NCI-H69 (cell line): ENCODE measurements at regions not wholly inside any gene's neighbourhood (a gene's known extent, or its start where the extent isn't known, plus 50 kb on each side); places are given as distances from the start of the nearest gene placed in this dataset.
A peak's percentile ranks its signal among the peaks of the same experiment; 100 is the strongest.

Source experiments
- DNase-seq: peaks from one replicate; lab custom pipeline; 2025; lab: John Stamatoyannopoulos, UW

DNA sequence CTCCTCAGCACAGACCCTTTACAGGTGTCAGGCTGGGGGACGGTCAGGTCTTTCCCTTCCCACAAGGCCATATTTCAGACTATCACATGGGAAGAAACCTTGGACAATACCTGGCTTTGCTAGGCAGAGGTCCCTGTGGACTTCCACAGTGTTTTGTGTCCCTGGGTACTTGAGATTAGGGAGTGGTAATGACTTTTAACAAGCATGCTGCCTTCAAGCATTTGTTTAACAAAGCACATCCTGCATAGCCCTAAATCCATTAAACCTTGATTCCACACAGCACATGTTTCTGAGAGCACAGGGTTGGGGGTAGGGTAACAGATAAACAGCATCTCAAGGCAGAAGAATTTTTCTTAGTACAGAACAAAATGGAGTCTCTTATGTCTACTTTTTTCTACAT, 451.2 kb downstream of the PLOD2 start:
- peak; percentile 1 for DNase-seq

DNA sequence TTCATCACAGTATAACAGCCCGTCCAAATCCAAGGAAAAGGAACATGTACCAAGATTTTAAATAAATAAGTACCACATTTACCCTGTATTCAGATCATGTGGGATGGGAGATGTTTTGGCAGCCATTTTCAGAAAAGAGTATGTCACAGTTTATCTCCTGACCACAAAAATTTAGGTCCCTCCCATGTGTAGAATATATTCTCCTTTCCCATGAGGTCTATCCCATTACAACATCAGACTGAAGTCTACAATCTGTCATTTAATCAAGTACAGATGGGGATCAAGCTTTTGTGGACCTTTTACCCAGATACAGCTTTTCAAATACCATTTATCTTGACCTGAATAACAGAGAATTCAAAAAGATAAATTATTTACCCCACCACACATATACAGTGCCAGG, 444.5 kb downstream of the PLOD2 start:
- DNase-seq = no peak

DNA sequence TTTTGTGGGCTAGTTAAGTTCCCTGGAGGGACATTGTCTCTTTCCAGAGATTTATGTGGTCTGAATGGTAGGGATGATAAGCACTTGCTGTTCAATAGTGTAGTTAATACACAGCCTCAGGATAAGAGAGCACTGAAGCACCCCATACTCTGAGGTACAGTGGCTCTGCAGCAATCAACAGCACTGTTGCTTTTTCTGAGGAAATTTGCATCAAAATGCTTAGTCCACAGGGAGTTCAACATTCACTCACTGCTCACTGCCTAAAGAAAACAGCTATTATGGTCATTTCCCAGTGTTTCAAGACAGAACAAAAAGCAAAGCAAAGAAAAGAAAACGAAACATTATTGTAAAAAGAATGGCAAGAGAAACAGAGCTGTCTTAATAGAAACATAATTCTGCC, 441.9 kb downstream of the PLOD2 start:
- DNase-seq = peak; percentile 52

DNA sequence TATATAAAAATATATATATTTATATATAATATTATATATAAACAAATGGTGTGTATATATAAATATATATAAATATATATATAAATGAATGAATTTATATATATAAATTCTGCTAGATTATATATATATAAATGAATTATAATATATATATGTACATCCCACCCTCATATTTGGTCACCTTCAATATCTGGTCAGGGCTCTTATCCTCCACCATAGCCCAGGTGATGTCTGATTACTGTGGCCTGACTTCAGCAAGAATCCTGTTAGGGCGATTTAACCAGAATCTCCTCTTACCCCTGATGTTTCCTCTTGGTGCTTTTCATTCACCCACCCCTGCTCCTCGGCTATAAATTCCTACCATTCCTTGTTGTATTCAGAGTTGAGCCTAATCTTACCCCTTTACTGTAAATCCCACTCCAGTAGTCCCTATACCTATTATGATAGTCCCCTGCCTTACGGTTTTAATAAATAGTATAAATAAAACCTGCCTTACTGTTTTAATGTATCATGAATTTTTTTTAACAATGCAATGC, 439.6 kb downstream of the PLOD2 start:
- DNase-seq = peak; percentile 0

DNA sequence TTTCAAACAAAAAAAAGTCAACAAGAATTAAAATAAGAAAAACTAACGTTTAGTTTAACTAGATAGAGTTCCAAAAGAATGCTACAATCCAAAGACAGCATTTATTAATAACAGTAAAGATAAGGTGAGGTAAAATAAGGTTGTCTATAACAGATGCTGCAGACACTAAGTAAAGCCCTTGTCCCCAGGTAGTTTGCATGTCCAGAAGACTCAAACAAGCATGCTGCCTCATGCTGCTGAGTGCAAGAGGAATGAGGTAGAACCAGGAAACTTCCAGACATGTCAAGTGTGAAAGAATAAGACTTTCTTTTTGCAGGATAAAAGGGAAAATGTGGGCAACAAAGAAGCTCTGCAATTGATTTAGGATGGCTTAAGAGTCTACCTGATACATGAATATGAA, 439.2 kb downstream of the PLOD2 start:
- no peak for DNase-seq

DNA sequence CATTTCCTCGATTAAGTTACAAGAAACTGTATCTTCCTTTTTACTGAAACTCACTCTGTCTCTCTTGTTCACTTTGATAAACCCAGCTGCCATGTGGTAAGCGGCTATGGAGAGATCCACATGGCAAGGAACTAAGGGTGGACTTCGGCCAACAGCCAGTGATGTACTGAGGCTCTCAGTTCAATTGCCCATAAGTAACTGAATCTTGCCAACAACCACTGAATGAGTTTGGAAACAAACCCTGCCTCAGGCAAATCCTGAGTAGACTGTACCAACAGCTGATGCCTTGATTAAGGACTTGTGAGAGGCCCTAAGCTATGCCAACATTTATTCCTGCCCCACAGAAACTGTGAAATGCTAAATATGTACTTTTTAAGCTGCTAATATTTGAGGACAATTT, 433.5 kb downstream of the PLOD2 start:
- DNase-seq = no peak

DNA sequence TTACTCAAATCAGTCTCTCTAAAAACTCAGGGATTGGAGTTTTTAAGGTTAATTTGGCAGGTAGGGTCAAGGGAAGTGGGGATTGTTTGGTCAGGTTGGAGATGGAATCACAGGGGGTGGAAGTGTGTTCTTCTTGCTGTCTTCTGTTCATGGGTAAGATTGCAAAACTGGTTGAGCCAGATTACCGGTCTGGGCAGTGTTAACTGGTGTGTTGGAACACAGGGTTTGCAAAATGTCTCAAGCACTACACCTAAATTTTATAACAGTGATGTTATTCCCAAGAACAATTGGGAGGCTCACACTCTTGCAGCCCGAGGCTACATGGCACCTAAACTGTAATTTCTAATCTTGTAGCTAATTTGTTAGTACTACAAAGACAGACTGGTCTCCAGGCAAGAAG, 425.4 kb downstream of the PLOD2 start:
- DNase-seq = no peak

DNA sequence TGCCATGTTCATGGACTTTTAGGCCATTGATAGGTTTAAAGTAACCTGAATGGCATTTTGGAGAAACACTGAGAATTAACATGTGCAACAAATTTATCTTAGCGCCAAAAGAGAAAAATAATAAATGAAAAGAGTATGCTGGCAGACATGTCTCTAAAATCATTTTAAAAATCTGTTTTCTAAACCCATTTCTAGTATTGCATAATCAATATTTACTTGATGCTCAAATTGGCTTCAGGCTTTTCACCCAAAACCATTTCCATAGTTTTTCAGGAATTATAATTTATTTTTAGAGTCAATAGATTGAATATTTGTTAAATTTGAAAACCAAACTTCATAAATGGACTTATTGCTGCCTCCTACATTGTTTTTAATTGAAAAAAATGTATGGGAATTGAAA, 423.0 kb downstream of the PLOD2 start:
- no peak for DNase-seq

DNA sequence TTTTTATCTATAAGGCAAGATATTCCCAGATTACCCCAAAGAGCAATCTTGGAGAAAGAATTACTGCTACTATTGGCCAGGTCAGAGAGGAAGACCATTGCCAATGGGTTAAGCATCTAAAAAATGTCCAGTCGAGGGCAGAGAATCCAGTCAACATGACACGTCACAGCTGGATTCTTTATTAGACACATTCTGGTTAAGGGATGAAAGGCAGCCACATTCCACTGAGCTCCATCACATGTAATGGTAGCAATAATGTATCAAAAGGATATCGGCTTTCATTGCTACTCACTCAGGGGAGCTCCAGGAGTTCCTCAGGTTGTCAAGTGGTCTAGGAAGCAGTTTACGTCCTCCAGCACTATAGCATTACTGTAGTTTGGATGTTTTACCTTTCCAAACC, 421.1 kb downstream of the PLOD2 start:
- DNase-seq = no peak

DNA sequence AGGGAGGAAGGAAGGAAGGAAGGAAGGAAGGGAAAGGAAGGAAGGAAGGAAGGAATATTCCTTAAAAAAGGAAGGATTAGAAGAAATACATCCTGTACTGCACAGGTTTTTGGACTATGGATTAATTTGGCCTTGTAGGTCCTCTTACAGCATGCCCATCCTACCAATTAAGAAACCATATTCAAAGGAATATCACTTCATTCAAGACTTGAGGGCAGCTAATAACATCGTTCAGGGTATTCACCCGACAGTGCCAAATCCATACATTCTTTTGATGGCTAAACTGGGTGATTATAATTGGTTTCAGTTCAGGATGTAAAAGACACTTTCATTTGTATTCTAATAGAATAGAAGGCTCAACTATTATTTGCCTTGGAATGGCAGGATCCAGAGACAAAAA, 410.3 kb downstream of the PLOD2 start:
- no peak for DNase-seq

DNA sequence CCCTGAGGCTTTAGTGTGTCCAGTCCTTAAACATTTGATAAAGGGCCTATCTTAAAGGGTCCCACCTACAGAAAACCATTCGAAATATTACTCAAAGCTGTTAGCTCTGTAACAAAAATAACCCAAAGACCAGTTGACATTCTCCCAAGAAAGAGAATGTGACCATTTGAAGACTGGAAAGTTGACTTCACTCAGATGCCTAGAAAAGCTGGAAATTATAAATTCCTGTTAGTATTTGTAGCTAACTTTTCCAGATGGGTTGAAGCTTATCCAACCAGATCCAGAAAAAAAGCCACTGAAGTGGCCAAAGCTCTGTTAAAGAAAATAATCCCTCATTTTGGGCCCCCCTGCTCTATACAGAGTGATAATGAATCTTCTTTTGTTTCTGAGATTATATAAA, 408.4 kb downstream of the PLOD2 start:
- DNase-seq = no peak

DNA sequence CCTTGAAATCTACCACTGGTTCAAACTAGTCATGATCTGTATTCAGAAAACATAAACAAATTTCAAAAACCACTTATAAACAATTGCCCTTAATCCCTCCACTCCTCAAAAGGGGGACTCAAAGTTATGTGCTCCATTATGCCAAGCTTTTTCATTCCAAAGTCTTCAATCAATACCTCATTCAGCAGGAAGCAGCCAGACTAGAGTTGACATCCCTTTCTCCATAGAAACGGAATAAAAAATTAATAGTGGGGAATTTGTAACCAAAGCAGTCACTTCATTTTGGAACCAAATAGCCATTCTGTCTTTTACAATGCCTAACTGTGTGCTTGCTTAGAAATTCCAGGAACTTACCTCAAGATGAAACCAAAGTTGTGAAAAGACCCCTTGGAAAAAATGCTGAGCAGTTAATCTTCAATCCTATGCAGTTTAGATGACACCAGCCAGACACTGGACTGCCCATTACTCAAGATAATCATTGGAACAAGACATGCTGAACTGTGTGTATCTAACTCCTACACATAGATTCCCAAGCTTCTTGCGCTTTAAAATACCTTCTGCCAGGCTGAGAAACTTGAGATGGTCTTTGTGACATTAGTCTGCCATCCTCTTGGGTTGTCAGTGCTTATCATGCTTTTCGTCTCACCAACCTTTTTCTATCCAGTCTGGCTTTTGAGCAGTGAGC, 406.2 kb downstream of the PLOD2 start:
- no peak for DNase-seq

DNA sequence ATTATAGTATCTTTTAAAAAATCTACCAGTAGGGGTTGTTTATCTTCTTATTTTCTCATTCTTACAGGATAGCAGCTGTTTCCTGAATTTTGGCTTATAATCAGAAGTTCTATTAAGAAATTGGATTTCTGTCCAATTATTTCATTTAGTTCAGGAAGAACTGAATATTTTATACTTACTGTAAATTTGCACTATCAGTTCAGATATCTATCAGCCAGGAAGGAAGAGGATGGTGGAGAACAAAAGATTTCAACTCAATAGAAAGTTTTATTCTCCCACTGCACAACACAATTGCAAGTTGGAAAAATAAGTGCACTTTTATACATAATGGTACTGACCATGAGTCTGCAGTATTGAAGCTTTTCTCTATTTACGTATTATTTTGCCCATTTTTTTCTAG, 400.9 kb downstream of the PLOD2 start:
- DNase-seq = no peak

DNA sequence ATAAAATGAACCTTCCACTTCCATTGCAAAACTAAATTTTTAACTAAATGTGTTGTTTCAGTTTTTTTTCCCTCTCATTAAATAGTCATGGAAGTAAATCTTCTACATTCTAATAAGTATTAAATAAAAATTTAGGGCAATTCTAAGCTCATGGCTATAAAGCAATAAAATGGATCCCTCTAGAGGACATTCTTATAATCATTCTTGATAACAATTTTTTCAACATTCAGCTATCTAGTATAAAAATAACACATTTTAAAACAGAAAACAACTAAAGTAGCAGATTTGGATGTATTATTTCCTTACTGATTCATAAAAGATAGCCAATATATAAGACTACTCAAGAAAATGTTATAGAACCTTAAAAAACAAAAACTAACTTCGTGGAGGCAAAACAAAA, 393.1 kb downstream of the PLOD2 start:
- DNase-seq = no peak

DNA sequence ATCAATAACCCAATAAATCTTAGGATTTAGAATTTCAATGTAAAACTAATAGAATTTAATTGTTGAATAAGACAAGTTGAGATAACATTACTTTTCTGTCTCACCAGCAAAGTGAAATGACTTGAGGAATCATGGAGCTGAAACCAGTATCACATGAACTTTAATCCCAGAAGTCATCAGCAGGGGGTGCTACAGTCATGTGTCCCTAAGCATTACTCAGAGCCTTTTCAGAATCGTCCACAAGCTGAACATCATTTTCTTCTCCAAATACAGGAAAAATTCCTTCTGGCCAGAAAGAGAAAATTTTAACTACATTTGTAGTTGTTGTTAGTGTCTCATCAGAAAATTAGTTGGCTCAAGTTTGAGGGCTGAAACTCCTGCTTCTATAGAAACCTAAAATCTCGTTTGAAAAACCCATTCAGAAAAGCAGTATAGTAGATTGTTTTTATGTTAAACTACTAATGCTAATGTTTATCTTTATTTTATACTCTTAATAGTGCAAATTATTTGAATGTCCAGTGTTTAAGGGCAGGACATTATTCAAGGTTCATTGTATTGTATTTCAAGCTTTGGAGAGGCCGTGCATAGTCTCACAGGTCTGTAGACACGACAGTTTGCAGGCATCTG, 384.1 kb downstream of the PLOD2 start:
- DNase-seq = peak; percentile 55

DNA sequence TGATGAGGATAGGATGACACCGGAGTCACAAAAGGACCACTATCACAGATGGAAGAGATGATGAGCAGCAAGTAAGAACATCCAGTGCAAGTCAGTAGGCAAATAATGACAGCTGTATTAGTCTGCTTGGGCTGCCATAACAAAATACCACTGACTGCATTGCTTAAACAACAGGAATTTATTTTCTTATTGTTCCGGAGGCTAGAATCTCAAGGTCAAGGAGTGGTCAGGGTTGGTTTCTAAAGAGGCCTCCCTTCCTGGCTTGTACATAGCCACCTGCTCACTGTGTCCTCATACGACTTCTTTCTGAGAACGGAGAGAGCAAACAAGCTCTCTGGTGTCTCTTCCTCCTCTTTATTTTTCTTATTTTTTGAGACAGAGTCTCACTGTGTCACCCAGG, 380.7 kb downstream of the PLOD2 start:
- DNase-seq = no peak

DNA sequence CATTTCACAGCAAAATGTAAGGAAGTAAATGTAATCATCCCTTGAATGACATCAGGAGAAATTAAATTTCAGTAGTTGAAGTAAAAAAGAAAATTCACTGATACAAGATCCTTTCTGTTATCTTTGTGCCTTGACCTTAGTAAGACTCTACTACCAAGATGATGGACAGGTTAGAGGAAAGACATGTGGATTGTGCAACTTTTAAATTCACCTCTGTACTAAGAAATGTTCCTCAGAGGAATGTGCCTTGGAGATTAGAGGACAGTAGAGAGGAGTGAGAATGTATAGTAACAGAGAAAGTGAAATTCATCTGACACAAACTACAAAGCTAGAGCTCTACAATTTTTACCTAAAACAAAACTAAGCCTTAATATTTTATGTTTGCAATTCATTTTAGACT, 375.3 kb downstream of the PLOD2 start:
- no peak for DNase-seq

DNA sequence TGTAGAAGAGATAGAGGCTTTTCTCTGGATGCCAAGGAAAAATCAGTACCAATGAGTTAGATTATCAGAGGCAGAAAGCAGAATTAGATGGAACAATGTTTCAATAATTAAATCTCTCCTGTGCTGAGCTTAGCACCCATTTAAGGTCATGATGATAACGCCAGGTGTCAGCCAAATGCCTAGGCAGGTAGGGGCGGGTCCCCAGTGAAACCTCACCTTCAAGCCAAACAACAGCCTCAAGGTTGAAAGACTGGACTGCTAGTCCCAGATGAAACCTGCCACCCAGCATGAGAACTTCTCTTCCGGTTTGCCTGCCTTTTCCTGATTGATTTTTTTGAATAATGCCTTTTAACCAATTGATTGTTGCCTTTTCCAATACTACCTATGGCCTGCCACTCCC, 363.0 kb downstream of the PLOD2 start:
- DNase-seq = peak; percentile 29

DNA sequence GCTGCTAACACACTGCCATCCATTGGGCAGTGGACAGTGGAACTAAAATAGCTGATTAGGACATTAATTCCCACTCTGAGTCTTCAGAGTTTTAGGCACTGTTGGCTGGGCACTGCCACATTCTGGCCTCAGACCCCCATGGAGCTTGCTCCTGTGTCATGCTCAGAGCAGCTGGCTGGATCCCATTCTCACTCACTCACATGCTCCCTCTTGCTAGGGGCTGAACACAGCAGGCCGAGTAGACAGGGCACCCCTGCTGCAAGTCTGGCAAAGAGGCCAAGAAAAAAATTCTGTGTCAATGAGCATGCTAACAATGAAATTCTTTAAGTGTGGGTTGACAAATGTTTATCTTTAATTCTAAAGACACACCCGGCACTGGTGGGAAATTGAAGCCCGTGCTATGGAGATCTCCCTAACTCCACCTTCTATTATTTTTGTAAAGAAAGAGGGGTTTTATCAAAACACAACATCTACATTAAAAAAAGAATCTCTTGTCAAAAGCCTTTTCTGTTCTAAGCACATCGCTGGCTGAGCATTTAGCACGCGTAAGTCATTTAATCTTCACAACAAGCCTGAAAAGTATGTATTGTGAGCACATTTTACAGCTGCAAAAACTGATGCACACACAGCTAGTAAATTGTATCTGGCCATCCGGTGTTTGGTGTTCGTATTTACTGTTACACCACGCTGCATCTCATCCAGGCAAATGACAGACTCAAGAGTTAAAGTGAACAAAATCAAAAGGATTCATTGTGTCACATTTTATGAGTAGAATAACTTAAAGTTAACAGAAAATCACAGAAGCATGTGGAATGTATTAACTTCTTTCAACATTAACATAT, 362.1 kb downstream of the PLOD2 start:
- DNase-seq = peak; percentile 57

DNA sequence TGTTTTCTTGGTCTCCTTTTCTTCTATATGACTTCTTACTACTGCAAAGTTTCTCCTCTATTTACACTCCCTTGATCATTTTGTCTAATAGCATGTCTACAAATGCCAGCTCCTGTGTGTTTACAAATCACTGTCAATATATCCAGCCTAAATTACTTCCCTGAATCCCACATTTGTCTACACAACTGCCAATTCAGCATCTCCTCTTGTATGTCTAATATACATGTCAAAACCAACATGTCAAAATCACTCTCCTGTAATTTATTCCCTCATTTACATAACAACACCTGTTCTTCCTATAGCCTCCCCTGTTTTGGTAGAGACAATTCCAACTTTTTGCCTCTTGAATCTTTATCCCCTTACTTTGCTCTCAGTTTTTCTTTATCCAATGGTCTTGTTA, 359.3 kb downstream of the PLOD2 start:
- DNase-seq = peak; percentile 19

DNA sequence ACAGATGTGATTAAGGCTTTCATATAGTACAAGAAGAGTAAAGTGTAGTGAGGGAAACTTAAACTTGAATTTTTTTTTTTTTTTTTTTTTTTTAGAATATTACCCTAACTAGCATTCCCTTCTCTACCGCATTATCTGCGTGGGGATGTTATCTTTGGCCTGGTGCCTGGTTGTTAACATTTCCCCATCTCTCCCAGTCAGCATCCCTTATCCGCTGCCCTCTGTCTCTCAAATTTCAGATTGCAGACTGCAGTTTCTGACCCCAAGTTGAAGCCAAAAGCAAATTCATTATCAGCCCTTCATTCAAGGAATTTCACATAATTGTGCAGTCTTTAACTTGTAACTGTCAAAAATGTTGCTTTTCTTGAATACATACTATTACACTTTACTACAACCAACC, 353.0 kb downstream of the PLOD2 start:
- peak; percentile 1 for DNase-seq

DNA sequence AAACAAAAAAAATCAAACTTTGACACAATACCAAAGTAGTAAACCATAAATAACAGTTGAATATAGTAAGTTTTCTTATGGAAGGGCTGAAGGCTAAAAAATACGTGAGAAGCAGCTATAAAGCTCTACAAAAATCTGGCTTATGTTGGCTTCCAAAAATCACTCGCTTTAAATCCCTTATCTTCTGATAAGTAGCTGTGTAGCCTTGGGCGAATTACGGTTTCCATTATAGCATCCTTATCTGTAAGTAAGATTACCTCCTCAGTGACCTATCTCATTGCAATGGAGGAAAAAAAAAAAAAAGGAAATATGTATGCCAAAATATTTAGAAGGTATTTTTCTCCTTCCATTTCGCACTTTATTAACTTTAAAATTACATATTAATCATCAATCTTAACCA, 348.6 kb downstream of the PLOD2 start:
- no peak for DNase-seq
